ENCODE measurements at regions not wholly inside any gene's neighbourhood (a gene's known extent, or its start where the extent isn't known, plus 50 kb on each side); places are given as distances from the start of the nearest gene placed in this dataset.

GRCh38 chr5:145365464-145365863, 469.7 kb downstream of the PRELID2 start:
- ChIA-PET POLR2A (no interaction called here), CTCF (ENCODE audit: low intra/inter-chr PET ratio) (no interaction called here)
- Histone ChIP-seq H3K9me1 (ENCODE audit: control insufficient read depth, insufficient read depth, low read length) (no peaks in the 10 kb centered on the region), H3K4me1 (replicated peaks in 1 of 2; ENCODE audit: control insufficient read depth in 2 of 2, insufficient read depth in 2 of 2, low read length in 2 of 2) (no peaks in the 10 kb centered on the region), H3K79me2 (ENCODE audit: control insufficient read depth, insufficient read depth, low read length) (no peaks in the 10 kb centered on the region), H3K36me3 (ENCODE audit: control insufficient read depth, insufficient read depth, low read length) (no peaks in the 10 kb centered on the region), H3K9ac (ENCODE audit: insufficient read depth in 1 of 2, low read depth in 2 of 2, low read length in 2 of 2) (no peak overlapping the region), H2AFZ (ENCODE audit: low read depth, low read length) (no peak overlapping the region), H4K20me1 (replicated peaks; ENCODE audit: control insufficient read depth, insufficient read depth, low read length) (no peaks in the 10 kb centered on the region), H3K27me3 (ENCODE audit: control insufficient read depth in 2 of 2, insufficient read depth in 2 of 2, low read length in 2 of 2) (no peaks in the 10 kb centered on the region), H3K4me3 (no peak overlapping the region), H3K4me2 (ENCODE audit: insufficient read depth, low read length) (no peak overlapping the region), H3K27ac (ENCODE audit: extremely low read depth, low read depth, low read length) (no peak overlapping the region), H3K9me3 (replicated peaks; ENCODE audit: control insufficient read depth, insufficient read depth, low read depth, low read length) (no peaks in the 10 kb centered on the region; the same call in none of the 2 replicates)
- FAIRE-seq (no peak), ATAC-seq (no peak), DNase-seq (ENCODE audit: extremely low read depth in 1 of 4, low spot score in 3 of 4) (no peak)
- in situ Hi-C loops (cut with MboI): no loop called here
- 0% methylated on average over 3 of the region's 3 CpGs for WGBS (ENCODE audit: insufficient coverage, low coverage, missing lambda C conversion rate)
- intact Hi-C loops (cut with micrococcal nuclease): no loop called here
- no peak for TF ChIP-seq SMARCA4 (IDR thresholded peaks at IDR 0.05)
- TF ChIP-seq HNRNPLL (IDR thresholded peaks at IDR 0.05; ENCODE audit: low read depth, low read length, poor library complexity, severe bottlenecking): no peak
- no TSS peak for BruUV-seq (replicated peaks)

GRCh38 chr5:145362266-145362665, 472.9 kb downstream of the PRELID2 start:
- Histone ChIP-seq H3K79me2 (ENCODE audit: control insufficient read depth, insufficient read depth, low read length) (no peaks in the 10 kb centered on the region), H3K4me1 (replicated peaks in 1 of 2; ENCODE audit: control insufficient read depth in 2 of 2, insufficient read depth in 2 of 2, low read length in 2 of 2) (no peaks in the 10 kb centered on the region), H3K9me1 (ENCODE audit: control insufficient read depth, insufficient read depth, low read length) (no peaks in the 10 kb centered on the region), H2AFZ (ENCODE audit: low read depth, low read length) (no peak overlapping the region), H3K27ac (ENCODE audit: extremely low read depth, low read depth, low read length) (no peak overlapping the region), H3K9me3 (replicated peaks; ENCODE audit: control insufficient read depth, insufficient read depth, low read depth, low read length) (no peaks in the 10 kb centered on the region; the same call in 1 of the 2 replicates), H3K4me2 (ENCODE audit: insufficient read depth, low read length) (no peak overlapping the region), H3K4me3 (no peak overlapping the region), H3K36me3 (ENCODE audit: control insufficient read depth, insufficient read depth, low read length) (no peaks in the 10 kb centered on the region), H3K9ac (ENCODE audit: insufficient read depth in 1 of 2, low read depth in 2 of 2, low read length in 2 of 2) (no peak overlapping the region), H4K20me1 (replicated peaks; ENCODE audit: control insufficient read depth, insufficient read depth, low read length) (no peaks in the 10 kb centered on the region), H3K27me3 (ENCODE audit: control insufficient read depth in 2 of 2, insufficient read depth in 2 of 2, low read length in 2 of 2) (no peaks in the 10 kb centered on the region)
- ATAC-seq: no peak
- intact Hi-C loops (cut with micrococcal nuclease) (no loop called here), in situ Hi-C loops (cut with MboI) (no loop called here)
- ChIA-PET CTCF (ENCODE audit: low intra/inter-chr PET ratio) (no interaction called here), POLR2A (no interaction called here)
- DNase-seq (ENCODE audit: extremely low read depth in 1 of 4, low spot score in 3 of 4): no peak
- FAIRE-seq: no peak
- 0% methylated on average over 2 of the region's 2 CpGs for WGBS (ENCODE audit: insufficient coverage, low coverage, missing lambda C conversion rate)
- TF ChIP-seq ZNF507 (tag; conservative IDR thresholded peaks at IDR 0.05) (no peak), MAFK (IDR thresholded peaks at IDR 0.05; ENCODE audit: low read length) (no peak), ZNF75A (CRISPR knock-in tag; IDR thresholded peaks at IDR 0.05) (no peak), SMAD4 (CRISPR knock-in tag; conservative IDR thresholded peaks at IDR 0.05) (no peak), LARP7 (IDR thresholded peaks at IDR 0.05) (no peak), PTBP1 (IDR thresholded peaks at IDR 0.05; ENCODE audit: low read depth, low read length) (no peak), STAT5B (CRISPR knock-in tag; IDR thresholded peaks at IDR 0.05) (no peak), SRSF7 (optimal IDR thresholded peaks at IDR 0.05; ENCODE audit: low read depth, low read length) (no peak), SREBF1 (IDR thresholded peaks at IDR 0.05; ENCODE audit: borderline replicate concordance, low read depth, low read length) (no peak), ZNF668 (CRISPR knock-in tag; IDR thresholded peaks at IDR 0.05) (no peak), AFF4 (CRISPR knock-in tag; IDR thresholded peaks at IDR 0.05) (no peak), SMC3 (conservative IDR thresholded peaks at IDR 0.05; ENCODE audit: insufficient read depth, low read depth, low read length) (no peak), ZBTB8A (IDR thresholded peaks at IDR 0.05; ENCODE audit: partially characterized antibody) (no peak), ARID1B (IDR thresholded peaks at IDR 0.05) (no peak)
- BruUV-seq (replicated peaks): no TSS peak

All from K562 (cell line).